Endothelial cell of umbilical vein (primary cell): ENCODE measurements at regions not wholly inside any gene's neighbourhood (a gene's known extent, or its start where the extent isn't known, plus 50 kb on each side); places are given as distances from the start of the nearest gene placed in this dataset.

ENCODE experiments used
- BruUV-seq: library from RNA; stranded (reverse); fragments of 400-500 nt; replicated peaks from 2 replicates; lab custom pipeline; 2021; lab: Mats Ljungman, UMichigan
- CTCF ChIA-PET: fragments of 300-600, 350-600 bp; sonication (Branson Sonifier 250); formaldehyde crosslinking; loops from one replicate; lab custom pipeline; 2021; ENCODE audit warnings: antibody characterized with exemption, inconsistent platforms; lab: Charles Lee
- POLR2A ChIA-PET: fragments of 300-600, 350-600 bp; sonication (Branson Sonifier 250); formaldehyde crosslinking; loops from one replicate; lab custom pipeline; 2021; ENCODE audit warnings: antibody characterized with exemption, inconsistent platforms; lab: Charles Lee
- DNase-seq: peaks from one replicate; pipeline ENCODE4 v3.0.0-alpha.2; 2011; ENCODE audit warnings: low read depth, low spot score
- FAIRE-seq: peaks from 2 replicates; lab custom pipeline; 2011; peaks lifted over from hg19 to GRCh38; lab: Jason Lieb, UNC
- H2AFZ ChIP-seq: 2 replicates; pipeline ENCODE4 v1.6.0; 2012; ENCODE audit warnings: low read depth, low read length, control low read depth, inconsistent platforms
- H3K27ac ChIP-seq: 2 replicates; pipeline ENCODE4 v1.5.1; 2011; ENCODE audit warnings: low read depth, mild to moderate bottlenecking, control low read depth, low read length, moderate library complexity; ENCODE audit not compliant: insufficient read depth
- H3K27me3 ChIP-seq, 2 experiments: 2 replicates each; pipeline versions ENCODE4 v1.6.0 to v1.6.1; 2011; ENCODE audit warnings: low read length in 2 of 2, mixed read lengths in 1 of 2; ENCODE audit not compliant: control insufficient read depth in 2 of 2, insufficient read depth in 2 of 2
- H3K36me3 ChIP-seq, 2 experiments: 2 replicates in 1 of 2; 3 replicates in 1 of 2; pipeline ENCODE4 v1.5.1; 2011; ENCODE audit warnings: low read length in 2 of 2, mild to moderate bottlenecking in 1 of 2, moderate library complexity in 1 of 2; ENCODE audit not compliant: control insufficient read depth in 2 of 2, insufficient read depth in 2 of 2; ENCODE audit errors: extremely low read depth in 1 of 2
- H3K4me1 ChIP-seq: 3 replicates; pipeline ENCODE4 v1.5.1; 2011; ENCODE audit warnings: mild to moderate bottlenecking, low read length; ENCODE audit not compliant: control insufficient read depth, insufficient read depth; ENCODE audit errors: extremely low read depth
- H3K4me2 ChIP-seq: 2 replicates; pipeline ENCODE4 v1.6.1; 2011; ENCODE audit warnings: low read length, control low read depth, mixed read lengths; ENCODE audit not compliant: insufficient read depth
- H3K4me3 ChIP-seq, 3 experiments: fragments of 200-600 bp in 1 of 3; sonication (generic), shearing (Covaris generic) in 1 of 3; replicated peaks in 1 of 3; 2 replicates each; pipeline ENCODE4 v1.5.1; 2011 to 2016; ENCODE audit warnings: control low read depth in 3 of 3, low read length in 3 of 3, mild to moderate bottlenecking in 2 of 3, inconsistent platforms in 1 of 3, low read depth in 1 of 3, moderate library complexity in 1 of 3; ENCODE audit not compliant: insufficient read depth in 1 of 3
- H3K79me2 ChIP-seq: 2 replicates; pipeline ENCODE4 v1.6.0; 2012; ENCODE audit warnings: low read length, inconsistent platforms; ENCODE audit not compliant: control insufficient read depth, insufficient read depth
- H3K9ac ChIP-seq: replicated peaks from 2 replicates; pipeline ENCODE3; 2011; ENCODE audit warnings: low read length, control low read depth; ENCODE audit not compliant: insufficient read depth; ENCODE audit errors: extremely low read depth
- H3K9me1 ChIP-seq: replicated peaks from 3 replicates; pipeline ENCODE4 v1.6.0; 2011; ENCODE audit warnings: mild to moderate bottlenecking, low read length; ENCODE audit not compliant: control insufficient read depth, insufficient read depth; ENCODE audit errors: extremely low read depth
- H3K9me3 ChIP-seq: replicated peaks from 2 replicates; pipeline ENCODE4 v1.5.1; 2012; ENCODE audit warnings: low read length, inconsistent platforms; ENCODE audit not compliant: control insufficient read depth, insufficient read depth
- H4K20me1 ChIP-seq: replicated peaks from 2 replicates; pipeline ENCODE3; 2011; ENCODE audit warnings: mild to moderate bottlenecking, low read length; ENCODE audit not compliant: control insufficient read depth, insufficient read depth; ENCODE audit errors: extremely low read depth
- EZH2 ChIP-seq: IDR thresholded peaks from 2 replicates; pipeline ENCODE4 v1.6.1; 2012; ENCODE audit warnings: borderline replicate concordance, low read depth, mild to moderate bottlenecking, moderate library complexity, low read length, inconsistent platforms; ENCODE audit not compliant: severe bottlenecking
- FOS ChIP-seq: IDR thresholded peaks from 2 replicates; pipeline ENCODE4 v1.6.1; 2011; ENCODE audit warnings: mild to moderate bottlenecking, low read length, moderate library complexity, borderline replicate concordance; ENCODE audit not compliant: insufficient read depth
- GATA2 ChIP-seq: IDR thresholded peaks from 2 replicates; pipeline ENCODE4 v1.7.0; 2011; ENCODE audit warnings: low read depth, mild to moderate bottlenecking, moderate library complexity, mixed read lengths, low read length; ENCODE audit not compliant: insufficient read length, insufficient read depth
- JUN ChIP-seq: IDR thresholded peaks from 2 replicates; pipeline ENCODE4 v1.6.1; 2011; ENCODE audit warnings: borderline replicate concordance, low read depth; ENCODE audit not compliant: insufficient read length, insufficient read depth
- MYC ChIP-seq: IDR thresholded peaks from one replicate; pipeline ENCODE4 v1.6.1; 2011; ENCODE audit warnings: mild to moderate bottlenecking, low read depth, low read length
- POLR2A ChIP-seq: IDR thresholded peaks from 2 replicates; pipeline ENCODE4 v1.6.1; 2012; ENCODE audit warnings: low read depth, mild to moderate bottlenecking, control low read depth, low read length
- POLR2AphosphoS5 ChIP-seq: IDR thresholded peaks from 2 replicates; pipeline ENCODE4 v1.6.1; 2012; ENCODE audit warnings: low read depth, mild to moderate bottlenecking, control low read depth, low read length, moderate library complexity; ENCODE audit not compliant: insufficient read depth
- dilution Hi-C: fragments of 300-500 bp; cut with MboI; formaldehyde crosslinking; loops from one replicate; pipeline ENCODE4 v1.15.0; 2019; ENCODE audit warnings: low sequenced_read_pairs; ENCODE audit not compliant: extremely low pct_ligation_motif_present
- intact Hi-C: fragments of 100-400 bp; cut with micrococcal nuclease; formaldehyde crosslinking; loops from one replicate; pipeline ENCODE4 v1.10.0; 2022
- TF ChIP-seq, protein P1 (sequence below): IDR thresholded peaks from 2 replicates; pipeline ENCODE4 v1.6.1; 2011; ENCODE audit not compliant: insufficient read depth, insufficient read length
- TF ChIP-seq, protein P2 (sequence below), 2 donors: IDR thresholded peaks; 1 replicate in 1 of 2; 2 replicates in 1 of 2; pipeline ENCODE4 v1.5.1; 2011; ENCODE audit warnings: low read length in 2 of 2, mild to moderate bottlenecking in 2 of 2, moderate library complexity in 2 of 2, control low read depth in 1 of 2, inconsistent platforms in 1 of 2, low read depth in 1 of 2; ENCODE audit not compliant: insufficient read depth in 1 of 2; ENCODE audit errors: extremely low read depth in 1 of 2

DNA sequence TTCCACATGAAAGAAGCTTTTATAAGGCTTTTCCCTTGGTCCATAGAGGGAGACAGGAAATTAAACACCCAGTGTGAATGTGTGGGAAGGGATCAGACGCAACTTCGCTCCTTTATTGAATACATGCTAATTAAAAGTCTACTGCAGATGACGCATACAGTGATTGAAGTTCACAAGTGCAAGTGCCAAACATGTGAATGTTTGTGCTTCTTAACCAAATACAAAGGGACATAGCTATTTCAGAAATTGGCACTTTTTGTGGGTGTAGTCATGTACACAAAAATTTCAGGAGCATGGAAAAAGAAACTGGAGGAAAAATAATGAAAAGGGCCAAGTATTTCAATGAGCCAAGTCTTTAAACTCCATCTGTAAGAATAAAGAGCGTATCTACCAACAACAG lies 283.7 kb downstream of the SKAP2 start:
- Histone ChIP-seq H4K20me1 (no peaks in the 10 kb centered on the region), H3K9me3 (no peaks in the 10 kb centered on the region), H3K4me1 (no peaks in the 10 kb centered on the region), H2AFZ (no peak overlapping the region), H3K79me2 (no peaks in the 10 kb centered on the region), H3K9ac (no peak overlapping the region), H3K4me3 (no peak overlapping the region), H3K9me1 (no peaks in the 10 kb centered on the region), H3K36me3 (no peaks in the 10 kb centered on the region), H3K27me3 (peaks cover 0 to 6% of the 10 kb centered on the region in 2 experiments), H3K27ac (no peak overlapping the region), H3K4me2 (no peak overlapping the region)
- FAIRE-seq (no peak), DNase-seq (no peak)
- CTCF ChIA-PET = no interaction called here
- TF ChIP-seq POLR2AphosphoS5 (no peak), MYC (no peak)
- dilution Hi-C loops (no loop called here), intact Hi-C loops (no loop called here)
- POLR2A ChIA-PET = no interaction called here
- no TSS peak for BruUV-seq

DNA sequence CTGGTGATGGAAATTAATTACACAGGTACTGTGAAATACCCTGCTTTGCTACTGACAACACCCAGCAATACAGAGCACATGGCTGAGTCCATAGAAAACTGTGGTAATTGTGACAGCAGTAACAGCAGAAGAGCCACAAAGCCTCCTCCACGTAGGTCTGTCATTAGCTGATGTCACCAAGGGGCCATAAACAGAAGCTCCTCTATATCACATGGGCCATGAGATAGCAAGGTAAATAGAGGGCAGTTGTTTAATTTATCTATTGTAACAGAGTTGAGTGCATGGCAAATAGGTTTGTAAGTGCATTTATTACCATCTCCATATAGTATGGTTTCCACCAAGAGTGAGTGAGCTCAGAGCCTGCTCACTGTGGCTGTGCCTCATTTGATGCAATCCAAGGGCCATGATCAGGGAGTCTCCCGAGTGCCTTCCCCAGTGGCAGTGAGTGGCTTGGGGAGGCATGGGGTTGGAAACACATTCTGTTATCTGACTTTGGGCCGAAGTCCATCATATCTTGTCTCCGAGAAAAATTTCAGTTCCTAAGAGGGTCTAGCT lies 281.2 kb downstream of the SKAP2 start:
- H3K9me1 ChIP-seq = no peaks in the 10 kb centered on the region
- TF ChIP-seq MYC (no peak), EZH2 (no peak), POLR2AphosphoS5 (no peak), POLR2A (no peak), FOS (no peak), GATA2 (no peak), JUN (no peak)
- TF ChIP-seq, protein P1, sequence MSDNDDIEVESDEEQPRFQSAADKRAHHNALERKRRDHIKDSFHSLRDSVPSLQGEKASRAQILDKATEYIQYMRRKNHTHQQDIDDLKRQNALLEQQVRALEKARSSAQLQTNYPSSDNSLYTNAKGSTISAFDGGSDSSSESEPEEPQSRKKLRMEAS = no peak
- TF ChIP-seq, protein P2, sequence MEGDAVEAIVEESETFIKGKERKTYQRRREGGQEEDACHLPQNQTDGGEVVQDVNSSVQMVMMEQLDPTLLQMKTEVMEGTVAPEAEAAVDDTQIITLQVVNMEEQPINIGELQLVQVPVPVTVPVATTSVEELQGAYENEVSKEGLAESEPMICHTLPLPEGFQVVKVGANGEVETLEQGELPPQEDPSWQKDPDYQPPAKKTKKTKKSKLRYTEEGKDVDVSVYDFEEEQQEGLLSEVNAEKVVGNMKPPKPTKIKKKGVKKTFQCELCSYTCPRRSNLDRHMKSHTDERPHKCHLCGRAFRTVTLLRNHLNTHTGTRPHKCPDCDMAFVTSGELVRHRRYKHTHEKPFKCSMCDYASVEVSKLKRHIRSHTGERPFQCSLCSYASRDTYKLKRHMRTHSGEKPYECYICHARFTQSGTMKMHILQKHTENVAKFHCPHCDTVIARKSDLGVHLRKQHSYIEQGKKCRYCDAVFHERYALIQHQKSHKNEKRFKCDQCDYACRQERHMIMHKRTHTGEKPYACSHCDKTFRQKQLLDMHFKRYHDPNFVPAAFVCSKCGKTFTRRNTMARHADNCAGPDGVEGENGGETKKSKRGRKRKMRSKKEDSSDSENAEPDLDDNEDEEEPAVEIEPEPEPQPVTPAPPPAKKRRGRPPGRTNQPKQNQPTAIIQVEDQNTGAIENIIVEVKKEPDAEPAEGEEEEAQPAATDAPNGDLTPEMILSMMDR (IDR thresholded peaks at IDR 0.05; ENCODE audit: extremely low read depth in 1 of 2, insufficient read depth in 1 of 2, low read depth in 1 of 2, low read length in 2 of 2) = no peak
- dilution Hi-C loops (no loop called here), intact Hi-C loops (no loop called here)
- H4K20me1 ChIP-seq = no peaks in the 10 kb centered on the region
- H3K4me2 ChIP-seq = no peak overlapping the region
- no peaks in the 10 kb centered on the region for H3K4me1 ChIP-seq
- DNase-seq = no peak
- no peak for FAIRE-seq
- no peaks in the 10 kb centered on the region for H3K9me3 ChIP-seq
- peaks cover 0 to 6% of the 10 kb centered on the region in 2 experiments for H3K27me3 ChIP-seq
- H3K36me3 ChIP-seq = no peaks in the 10 kb centered on the region
- no peak overlapping the region for H3K4me3 ChIP-seq
- H3K9ac ChIP-seq = no peak overlapping the region
- H3K27ac ChIP-seq = no peak overlapping the region
- H3K79me2 ChIP-seq = no peaks in the 10 kb centered on the region
- ChIA-PET POLR2A (no interaction called here), CTCF (no interaction called here)
- no peak overlapping the region for H2AFZ ChIP-seq
- BruUV-seq = no TSS peak
